ENCODE measurements at regions not wholly inside any gene's neighbourhood (a gene's known extent, or its start where the extent isn't known, plus 50 kb on each side); places are given as distances from the start of the nearest gene placed in this dataset.

- no peak for TF ChIP-seq RAD21 (IDR thresholded peaks at IDR 0.05; ENCODE audit: low read depth)
- TF ChIP-seq CREB1 (IDR thresholded peaks at IDR 0.05; ENCODE audit: low read depth): no peak
- no peak for TF ChIP-seq REST (IDR thresholded peaks at IDR 0.05; ENCODE audit: low read depth)
- TF ChIP-seq CEBPB (IDR thresholded peaks at IDR 0.05): no peak
- TF ChIP-seq FOXM1 (IDR thresholded peaks at IDR 0.05; ENCODE audit: borderline replicate concordance, low read depth): no peak
- TF ChIP-seq EP300 (IDR thresholded peaks at IDR 0.05; ENCODE audit: borderline replicate concordance): no peak
- no peak for TF ChIP-seq NFIC (IDR thresholded peaks at IDR 0.05)
Observed at GRCh38 chr12:126464153-126464552, 1398.9 kb downstream of the AACS start.
